ENCODE measurements at regions not wholly inside any gene's neighbourhood (a gene's known extent, or its start where the extent isn't known, plus 50 kb on each side); places are given as distances from the start of the nearest gene placed in this dataset.
"Not testable (repeated sequence)": the region's sequence is repeated elsewhere in the genome, so short reads cannot be mapped to it uniquely, and the experiment has no call there.

- DNase-seq (ENCODE audit: low read depth) = no peak
Measured at GRCh38 chr18:52069201-52069600, 270.8 kb upstream of the DCC start.

GRCh38 chr18:52070291-52070756, 269.7 kb upstream of the DCC start:
- no peak for DNase-seq (ENCODE audit: low read depth)

- DNase-seq (ENCODE audit: low read depth) = no peak
Measured at GRCh38 chr18:52077251-52077983, 262.6 kb upstream of the DCC start.

GRCh38 chr18:52082246-52082645, 257.8 kb upstream of the DCC start:
- DNase-seq (ENCODE audit: low read depth) = no peak

- no peak for DNase-seq (ENCODE audit: low read depth)
Measured at GRCh38 chr18:52087140-52087539, 252.9 kb upstream of the DCC start.

- no peak for DNase-seq (ENCODE audit: low read depth)
Measured at GRCh38 chr18:52090005-52090404, 250.0 kb upstream of the DCC start.

- DNase-seq (ENCODE audit: low read depth) = no peak
Measured at GRCh38 chr18:52093171-52093570, 246.8 kb upstream of the DCC start.

- no peak for DNase-seq (ENCODE audit: low read depth)
Measured at GRCh38 chr18:52118684-52119083, 221.3 kb upstream of the DCC start.

- no peak for DNase-seq (ENCODE audit: low read depth)
Measured at GRCh38 chr18:52130624-52131301, 209.2 kb upstream of the DCC start.

- DNase-seq (ENCODE audit: low read depth) = no peak
Measured at GRCh38 chr18:52131845-52132244, 208.2 kb upstream of the DCC start.

- no peak for DNase-seq (ENCODE audit: low read depth)
Measured at GRCh38 chr18:52136532-52136931, 203.5 kb upstream of the DCC start.

GRCh38 chr18:52140986-52141385, 199.0 kb upstream of the DCC start:
- no peak for DNase-seq (ENCODE audit: low read depth)

GRCh38 chr18:52150050-52150449, 189.9 kb upstream of the DCC start:
- DNase-seq (ENCODE audit: low read depth) = no peak

GRCh38 chr18:52152036-52152435, 188.0 kb upstream of the DCC start:
- DNase-seq (ENCODE audit: low read depth) = no peak

GRCh38 chr18:52156166-52156565, 183.8 kb upstream of the DCC start:
- DNase-seq (ENCODE audit: low read depth) = no peak

- no peak for DNase-seq (ENCODE audit: low read depth)
Measured at GRCh38 chr18:52160636-52161035, 179.4 kb upstream of the DCC start.

- no peak for DNase-seq (ENCODE audit: low read depth)
Measured at GRCh38 chr18:52163478-52163877, 176.5 kb upstream of the DCC start.

- DNase-seq (ENCODE audit: low read depth) = not testable (repeated sequence)
Measured at GRCh38 chr18:52168131-52168530, 171.9 kb upstream of the DCC start.

- no peak for DNase-seq (ENCODE audit: low read depth)
Measured at GRCh38 chr18:52174220-52174619, 165.8 kb upstream of the DCC start.

GRCh38 chr18:52175406-52175805, 164.6 kb upstream of the DCC start:
- DNase-seq (ENCODE audit: low read depth) = no peak

- DNase-seq (ENCODE audit: low read depth) = no peak
Measured at GRCh38 chr18:52183107-52183506, 156.9 kb upstream of the DCC start.

GRCh38 chr18:52190195-52190594, 149.8 kb upstream of the DCC start:
- DNase-seq (ENCODE audit: low read depth) = no peak

GRCh38 chr18:52190631-52191030, 149.4 kb upstream of the DCC start:
- no peak for DNase-seq (ENCODE audit: low read depth)

GRCh38 chr18:52200406-52200805, 139.6 kb upstream of the DCC start:
- no peak for DNase-seq (ENCODE audit: low read depth)
